ENCODE measurements at regions not wholly inside any gene's neighbourhood (a gene's known extent, or its start where the extent isn't known, plus 50 kb on each side); places are given as distances from the start of the nearest gene placed in this dataset.

DNA sequence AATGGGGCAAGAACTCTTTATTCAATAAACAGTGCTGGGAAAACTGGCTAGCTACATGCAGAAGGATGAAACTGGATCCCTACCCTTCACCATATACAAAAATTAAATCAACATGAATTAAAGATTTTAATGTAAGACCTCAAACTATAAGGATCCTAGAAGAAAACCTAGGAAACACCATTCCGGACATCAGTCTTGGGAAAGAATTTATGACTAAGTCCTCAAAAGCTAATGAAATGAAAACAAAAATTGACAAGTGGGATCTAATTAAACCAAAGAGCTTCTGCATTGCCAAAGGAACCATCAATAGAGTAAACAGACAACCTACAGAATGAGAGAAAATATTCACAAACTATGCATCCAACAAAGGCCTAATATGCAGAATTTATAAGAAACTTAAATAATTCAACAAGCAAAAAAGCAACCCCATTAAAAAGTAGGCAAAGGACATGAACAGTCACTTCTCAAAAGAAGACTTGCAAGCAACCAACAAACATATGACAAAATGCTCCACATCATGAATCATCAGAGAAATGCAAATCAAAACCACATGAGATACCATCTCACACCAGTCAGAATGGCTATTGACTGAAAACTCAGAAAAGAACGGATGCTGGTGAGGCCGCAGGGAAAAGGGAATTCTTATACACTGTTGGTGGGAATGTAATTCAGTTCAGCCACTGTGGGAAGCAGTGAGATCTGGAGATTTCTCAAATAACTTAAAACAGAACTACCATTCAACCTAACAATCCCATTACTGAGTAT is 104.3 kb upstream of the MAP3K1 start:
- no peak for TF ChIP-seq GATA2 (IDR thresholded peaks at IDR 0.05; ENCODE audit: low read depth, low read length)
- no peak for TF ChIP-seq GATA3 (IDR thresholded peaks at IDR 0.05; ENCODE audit: low read depth, low read length)

DNA sequence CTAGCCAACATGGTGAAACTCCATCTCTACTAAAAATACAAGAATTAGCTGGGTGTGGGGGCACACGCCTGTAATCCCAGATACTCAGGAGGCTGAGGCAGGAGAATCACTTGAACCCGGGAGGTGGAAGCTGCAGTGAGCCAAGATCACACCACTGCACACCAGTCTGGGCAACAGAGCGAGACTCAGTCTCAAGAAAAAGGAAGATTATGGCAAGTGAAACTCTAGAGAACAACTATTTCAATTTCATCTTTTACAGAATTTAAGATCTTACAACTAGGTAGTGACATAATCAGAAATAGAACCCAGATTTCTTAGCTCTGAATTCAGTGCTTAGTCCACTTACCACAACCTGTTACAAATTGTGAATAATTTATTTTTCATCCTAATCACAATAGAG is 108.8 kb upstream of the MAP3K1 start:
- TF ChIP-seq GATA3 (IDR thresholded peaks at IDR 0.05; ENCODE audit: low read depth, low read length), result no peak
- no peak for TF ChIP-seq GATA2 (IDR thresholded peaks at IDR 0.05; ENCODE audit: low read depth, low read length)

DNA sequence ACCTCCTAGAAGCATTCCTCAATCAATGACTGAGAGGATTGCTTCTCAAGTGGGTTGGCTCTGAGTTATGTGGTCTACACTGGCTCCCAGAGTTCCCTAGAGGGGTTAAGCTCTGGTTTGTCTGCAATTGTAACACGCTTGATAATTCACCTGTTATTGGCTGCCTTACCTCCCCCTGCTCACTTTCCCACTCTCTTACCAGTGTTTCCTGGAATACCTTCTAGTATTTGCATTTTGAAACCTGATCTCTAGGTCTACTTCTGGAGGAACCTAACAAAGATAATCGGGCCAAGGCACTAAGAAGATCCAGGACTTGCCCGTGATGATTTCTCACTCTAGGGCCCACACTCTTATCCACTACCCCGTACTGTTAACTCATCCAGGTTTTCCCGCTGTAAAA is 110.1 kb upstream of the MAP3K1 start:
- TF ChIP-seq GATA3 (IDR thresholded peaks at IDR 0.05; ENCODE audit: low read depth, low read length), result no peak

DNA sequence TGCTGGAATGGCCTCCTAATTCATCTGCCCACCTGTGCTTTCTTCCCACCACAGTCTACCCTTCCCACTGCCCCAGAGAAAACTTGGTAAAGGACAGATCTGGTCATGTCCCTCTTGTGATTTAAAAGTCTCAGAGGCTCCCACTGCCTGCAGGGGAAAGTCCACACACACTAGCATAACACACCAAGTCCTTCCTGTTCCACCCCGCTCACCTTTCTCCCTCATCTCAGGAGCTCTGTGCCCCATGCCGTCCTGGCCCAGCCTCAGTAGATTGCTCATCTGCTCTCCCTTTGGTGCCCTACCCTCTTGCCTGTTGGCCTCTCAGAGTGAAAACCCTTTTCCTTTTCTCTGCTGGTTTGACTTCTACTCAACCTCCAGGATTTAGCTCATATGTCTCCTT is 111.4 kb upstream of the MAP3K1 start:
- TF ChIP-seq GATA2 (IDR thresholded peaks at IDR 0.05; ENCODE audit: low read depth, low read length), result no peak
- no peak for TF ChIP-seq GATA3 (IDR thresholded peaks at IDR 0.05; ENCODE audit: low read depth, low read length)

DNA sequence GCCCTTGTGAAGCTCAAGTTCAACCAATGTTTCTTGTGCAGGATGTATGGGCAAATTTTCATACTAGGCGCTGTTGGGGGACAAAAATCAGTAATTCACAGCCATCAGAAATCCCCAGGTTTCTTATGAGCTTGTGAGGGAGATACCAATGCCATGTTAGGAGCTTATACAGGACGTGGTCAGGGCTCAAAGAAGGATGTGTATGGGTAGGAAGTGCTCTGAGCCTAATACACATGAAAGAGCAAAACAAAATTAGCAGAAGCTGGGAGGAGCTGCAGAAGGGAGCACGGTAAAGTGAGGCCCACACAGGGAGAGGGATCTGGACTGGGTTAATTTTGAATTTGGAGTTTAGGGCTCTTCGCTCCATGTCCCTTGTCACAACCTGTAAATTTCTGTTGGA is 114.6 kb upstream of the MAP3K1 start:
- no peak for TF ChIP-seq GATA2 (IDR thresholded peaks at IDR 0.05; ENCODE audit: low read depth, low read length)
- no peak for TF ChIP-seq GATA3 (IDR thresholded peaks at IDR 0.05; ENCODE audit: low read depth, low read length)

DNA sequence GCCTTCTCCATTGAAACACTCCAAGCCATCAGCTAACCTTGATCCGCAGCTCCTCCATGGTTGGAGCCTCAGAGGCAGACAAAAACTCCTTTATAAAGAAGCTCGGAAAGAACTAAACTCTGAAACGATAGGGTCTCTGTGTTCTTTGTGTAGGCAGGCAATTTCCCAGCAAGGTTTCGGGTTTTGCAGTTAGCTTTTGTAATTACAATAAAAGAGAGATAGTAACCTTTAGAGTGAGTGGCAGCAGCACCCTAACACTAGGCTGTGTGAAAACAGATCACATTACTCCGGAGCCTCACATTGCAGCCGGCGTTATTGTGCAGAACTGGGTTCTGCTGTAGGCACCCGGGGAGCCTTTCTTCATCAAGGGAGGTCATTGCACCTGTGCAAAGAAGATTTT is 115.8 kb upstream of the MAP3K1 start:
- no peak for TF ChIP-seq GATA3 (IDR thresholded peaks at IDR 0.05; ENCODE audit: low read depth, low read length)
- TF ChIP-seq GATA2 (IDR thresholded peaks at IDR 0.05; ENCODE audit: low read depth, low read length), result no peak

DNA sequence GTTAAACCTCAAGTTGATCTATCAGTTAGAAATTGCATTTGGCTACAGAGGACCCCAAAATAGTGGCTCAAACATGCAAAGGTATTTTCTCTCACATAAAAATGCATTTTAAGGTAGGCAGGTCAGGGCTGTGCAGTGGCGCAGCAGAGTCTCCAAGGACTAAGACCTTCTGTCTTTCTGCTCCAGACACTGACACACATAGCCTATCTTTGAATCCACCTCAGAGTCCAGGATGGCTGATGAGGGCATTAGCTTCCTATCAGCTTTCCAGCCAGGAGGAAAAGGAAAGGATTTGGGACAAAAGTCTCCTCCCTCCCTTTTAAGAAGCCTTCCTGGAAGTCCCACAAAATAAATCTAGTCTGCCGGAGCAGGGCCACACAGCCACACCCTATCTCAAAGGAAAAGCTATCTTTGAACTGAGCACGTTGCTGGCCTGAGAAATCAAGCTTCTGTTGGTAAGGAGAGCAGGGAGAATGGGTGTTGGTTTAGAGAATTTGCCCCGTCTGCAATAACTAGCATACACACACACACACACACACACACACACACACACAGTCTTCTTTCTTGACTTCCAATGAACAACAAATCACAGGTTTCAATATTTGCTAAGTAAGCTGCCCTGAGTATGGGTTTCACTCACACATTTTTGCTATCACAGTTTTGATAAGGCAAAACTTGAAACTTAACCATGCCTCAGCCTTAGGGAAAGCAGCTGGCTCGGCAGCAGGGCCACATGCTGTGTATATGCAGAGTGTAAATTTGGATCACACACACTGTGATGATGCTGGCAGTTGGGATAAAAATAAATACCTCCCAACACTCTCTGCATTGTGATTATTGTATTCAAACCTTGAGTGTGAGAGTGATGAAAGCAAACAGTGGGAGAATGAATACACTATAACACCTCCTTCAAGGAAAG is 116.6 kb upstream of the MAP3K1 start:
- TF ChIP-seq GATA3 (IDR thresholded peaks at IDR 0.05; ENCODE audit: low read depth, low read length) (no peak), GATA2 (IDR thresholded peaks at IDR 0.05; ENCODE audit: low read depth, low read length) (no peak)

DNA sequence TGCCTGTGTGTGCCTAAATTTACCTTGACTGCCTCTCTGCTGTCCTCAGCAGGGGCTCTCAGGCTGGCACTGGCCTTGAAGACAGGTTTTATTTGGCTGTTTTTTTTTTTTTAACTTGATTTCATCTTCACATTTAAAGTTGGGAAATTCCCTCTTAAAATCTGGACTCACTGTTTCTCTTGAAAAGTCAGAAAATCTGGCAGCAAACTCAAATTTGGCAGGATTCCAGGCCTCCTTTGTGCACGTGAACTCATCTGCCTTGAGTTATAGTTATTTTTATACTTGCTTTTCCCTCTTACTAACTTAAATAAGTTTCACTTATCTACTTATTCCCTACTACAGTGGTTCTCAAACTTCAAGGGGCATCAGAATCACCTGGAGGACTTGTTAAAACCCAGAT is 118.4 kb upstream of the MAP3K1 start:
- TF ChIP-seq GATA3 (IDR thresholded peaks at IDR 0.05; ENCODE audit: low read depth, low read length) (no peak), GATA2 (IDR thresholded peaks at IDR 0.05; ENCODE audit: low read depth, low read length) (no peak)

DNA sequence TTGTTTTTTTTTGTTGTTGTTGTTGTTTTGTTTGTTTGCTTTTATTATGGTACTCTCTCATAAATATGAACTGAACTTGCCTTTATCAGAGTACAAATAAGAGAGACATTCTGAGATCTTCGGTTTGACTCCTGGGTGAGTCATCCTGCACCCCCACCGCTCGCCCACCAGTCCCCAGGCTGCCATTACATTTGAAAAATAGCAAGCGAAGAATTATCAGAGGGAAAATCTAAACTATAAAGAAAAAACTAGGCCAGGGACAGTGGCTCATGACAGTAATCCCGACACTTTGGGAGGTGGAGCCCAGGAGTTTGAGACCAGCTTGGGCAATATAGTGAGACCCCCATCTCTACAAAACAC is 122.1 kb upstream of the MAP3K1 start:
- TF ChIP-seq GATA3 (IDR thresholded peaks at IDR 0.05; ENCODE audit: low read depth, low read length), result no peak
- no peak for TF ChIP-seq GATA2 (IDR thresholded peaks at IDR 0.05; ENCODE audit: low read depth, low read length)

DNA sequence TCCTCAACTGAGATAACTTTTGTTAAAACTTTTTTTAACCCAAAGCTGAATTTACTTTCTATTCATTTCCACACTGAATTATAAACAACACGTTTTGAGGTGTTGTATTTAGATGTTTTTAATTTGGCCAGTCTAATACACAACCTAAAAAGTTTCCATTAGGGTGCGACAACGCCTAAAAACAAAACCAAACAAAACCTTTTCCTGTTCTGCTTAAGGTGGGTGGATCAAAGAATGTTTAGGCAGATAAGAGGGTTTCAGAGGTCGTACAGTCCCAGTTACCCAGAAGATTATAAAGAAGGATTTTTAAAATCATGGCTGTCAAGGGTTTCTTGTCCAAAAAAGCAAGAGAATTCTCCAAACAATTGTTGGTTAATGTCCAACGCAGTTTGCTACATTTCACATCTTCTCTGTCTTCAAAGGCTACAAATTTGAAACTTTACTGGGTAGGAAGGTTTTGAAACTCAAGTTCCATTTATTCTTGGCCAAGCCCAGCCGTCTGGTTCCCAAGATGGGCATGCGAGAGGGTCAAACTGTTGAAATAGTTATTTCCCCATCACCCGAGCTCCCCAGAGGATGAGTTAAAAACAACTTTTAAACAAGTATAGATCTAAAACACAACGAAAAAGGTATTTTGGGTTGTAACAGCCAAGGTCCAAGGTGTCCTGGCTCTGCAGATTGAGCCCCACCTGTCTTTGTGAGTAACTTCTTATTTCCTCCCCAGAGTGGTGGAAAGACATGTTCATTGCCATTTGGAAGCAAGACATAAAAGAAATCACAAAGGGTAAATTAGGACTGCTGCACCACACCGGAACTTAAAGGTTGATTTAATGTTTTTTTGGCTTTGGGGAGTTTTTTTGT is 122.8 kb upstream of the MAP3K1 start:
- TF ChIP-seq GATA2 (IDR thresholded peaks at IDR 0.05; ENCODE audit: low read depth, low read length) (no peak), GATA3 (IDR thresholded peaks at IDR 0.05; ENCODE audit: low read depth, low read length) (no peak)

DNA sequence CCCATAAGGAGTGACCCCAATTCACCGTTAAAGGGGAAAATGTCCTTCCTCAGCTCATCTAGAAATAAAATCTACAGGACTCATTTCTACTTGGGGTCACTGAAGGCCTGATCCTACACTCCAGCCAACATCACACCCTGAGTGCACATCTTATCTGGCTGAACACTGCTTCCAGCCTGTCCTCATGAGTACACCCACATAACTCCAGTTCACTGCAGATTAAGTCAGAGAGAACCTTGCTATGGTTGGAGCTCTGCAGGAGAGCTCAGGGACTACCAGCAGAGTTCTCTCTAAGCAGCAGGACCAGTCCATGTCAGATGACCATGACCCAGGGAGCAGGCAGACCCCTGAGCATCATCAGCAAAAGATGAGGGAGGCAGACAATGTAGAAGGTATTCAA is 126.9 kb upstream of the MAP3K1 start:
- TF ChIP-seq GATA2 (IDR thresholded peaks at IDR 0.05; ENCODE audit: low read depth, low read length), result no peak
- TF ChIP-seq GATA3 (IDR thresholded peaks at IDR 0.05; ENCODE audit: low read depth, low read length), result no peak

DNA sequence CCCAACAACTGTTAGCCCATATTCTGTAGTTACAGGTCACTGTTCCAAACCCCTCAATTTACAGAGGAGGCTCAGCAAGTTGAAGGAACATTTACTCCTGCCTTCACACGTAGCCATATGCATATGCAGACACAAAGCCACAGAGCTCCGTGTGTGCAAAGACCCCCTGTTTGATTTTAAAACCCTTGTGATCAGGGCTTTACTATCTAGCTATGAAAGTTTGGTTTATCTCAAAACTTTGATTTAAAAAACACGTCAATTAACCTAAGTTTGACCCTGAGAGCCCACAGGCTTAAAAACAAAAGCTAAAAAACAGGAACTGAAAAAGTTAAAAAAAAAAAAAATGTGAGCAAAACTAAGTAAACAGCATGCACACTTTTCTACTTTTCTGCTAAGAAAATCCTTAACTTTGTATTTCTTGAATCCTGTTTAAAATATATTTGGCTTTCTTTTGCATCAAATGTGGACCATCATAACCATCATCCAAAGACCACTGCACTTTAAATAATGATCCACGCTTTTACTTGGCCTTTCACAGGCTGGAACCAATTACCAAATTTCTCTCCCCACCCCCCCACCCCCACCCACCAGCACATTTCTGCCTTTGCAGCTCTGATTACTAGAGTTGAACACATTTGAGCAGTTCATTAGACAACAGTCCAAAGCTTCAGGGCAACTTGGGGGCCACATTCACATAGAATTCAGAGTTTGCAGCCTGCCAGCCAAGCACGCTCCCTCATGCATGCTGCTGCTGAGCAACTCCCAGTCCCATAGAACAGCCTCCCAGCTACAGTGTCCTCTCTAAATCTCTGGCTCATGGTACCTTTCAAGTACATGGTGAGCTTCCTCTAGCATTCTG is 128.8 kb upstream of the MAP3K1 start:
- no peak for TF ChIP-seq GATA3 (IDR thresholded peaks at IDR 0.05; ENCODE audit: low read depth, low read length)
- TF ChIP-seq GATA2 (IDR thresholded peaks at IDR 0.05; ENCODE audit: low read depth, low read length), result no peak

DNA sequence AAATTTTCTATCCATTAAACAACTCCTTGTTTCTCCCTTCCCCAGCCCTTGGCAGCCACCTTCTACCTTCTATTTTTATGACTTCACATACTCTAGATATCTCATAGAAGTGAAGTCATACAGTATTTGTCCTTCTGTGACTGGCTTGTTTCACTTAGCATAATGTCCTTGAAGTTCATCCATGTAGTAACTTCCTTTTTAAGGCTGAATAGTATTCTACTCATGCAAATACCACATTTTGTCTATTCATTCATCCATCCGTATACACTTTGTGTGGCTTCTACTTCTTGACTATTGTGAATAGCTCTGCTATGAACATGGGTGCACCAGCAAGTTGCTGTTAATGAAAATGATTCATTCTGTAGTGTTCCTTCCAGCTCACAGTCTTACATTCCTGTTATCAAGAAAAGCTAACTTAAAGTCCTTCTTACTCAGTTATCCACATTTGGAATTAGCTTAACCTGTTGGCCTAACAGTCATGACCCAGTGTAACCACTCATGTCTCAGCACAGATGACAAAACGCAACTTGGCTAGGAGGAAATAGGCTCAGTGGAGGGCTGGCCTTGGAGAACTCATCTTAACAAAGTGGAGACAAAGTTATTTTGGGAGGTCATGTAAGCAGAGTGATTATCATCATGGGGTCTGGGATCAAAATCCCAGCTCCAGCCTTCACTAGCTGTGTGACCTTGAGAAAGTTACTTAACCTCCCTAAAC is 129.7 kb upstream of the MAP3K1 start:
- TF ChIP-seq GATA3 (IDR thresholded peaks at IDR 0.05; ENCODE audit: low read depth, low read length) (no peak), GATA2 (IDR thresholded peaks at IDR 0.05; ENCODE audit: low read depth, low read length) (no peak)

All from SH-SY5Y (cell line).